HT-29 (cell line): ENCODE measurements at regions not wholly inside any gene's neighbourhood (a gene's known extent, or its start where the extent isn't known, plus 50 kb on each side); places are given as distances from the start of the nearest gene placed in this dataset.
A peak's percentile ranks its signal among the peaks of the same experiment; 100 is the strongest.

Source experiments
- DNase-seq: peaks from one replicate; pipeline ENCODE4 v3.0.0-alpha.2; 2015; ENCODE audit warnings: low spot score

DNA sequence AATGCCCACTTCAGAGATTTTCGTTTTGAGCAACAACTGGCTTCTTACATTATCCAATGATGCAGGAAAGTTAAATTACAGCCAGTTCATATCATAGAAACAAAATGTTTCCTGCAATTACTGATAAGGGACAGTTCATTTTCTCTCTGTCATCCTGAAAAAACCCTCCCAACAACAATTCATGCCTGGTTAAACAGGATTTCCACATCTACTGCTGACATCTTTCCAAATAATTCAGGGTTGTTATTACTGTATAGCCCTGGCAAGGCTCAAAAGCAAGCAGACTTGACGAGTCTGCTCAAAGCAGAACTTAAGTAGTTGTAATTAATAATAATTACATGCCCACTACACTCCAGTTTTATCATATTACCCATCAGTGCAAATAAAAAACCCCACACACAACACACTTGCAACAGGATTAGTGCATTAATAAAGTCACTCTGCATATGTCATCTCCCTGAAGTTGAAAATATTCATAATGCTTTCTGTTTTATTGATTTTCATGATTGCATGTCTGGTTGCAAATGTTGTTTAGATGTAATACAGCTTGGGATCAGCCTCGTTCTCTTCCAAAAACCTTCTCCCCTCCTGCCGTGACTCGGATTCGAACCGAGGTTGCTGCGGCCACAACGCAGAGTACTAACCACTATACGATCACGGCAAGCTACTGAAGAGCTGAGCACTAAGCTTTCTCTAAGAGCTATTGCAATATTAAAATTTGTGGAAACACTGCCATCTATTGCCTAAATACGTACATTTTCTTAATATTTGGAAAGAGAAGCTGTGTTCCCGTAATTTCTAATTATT is 119.6 kb upstream of the NFIB start:
- peak; percentile 41 for DNase-seq

DNA sequence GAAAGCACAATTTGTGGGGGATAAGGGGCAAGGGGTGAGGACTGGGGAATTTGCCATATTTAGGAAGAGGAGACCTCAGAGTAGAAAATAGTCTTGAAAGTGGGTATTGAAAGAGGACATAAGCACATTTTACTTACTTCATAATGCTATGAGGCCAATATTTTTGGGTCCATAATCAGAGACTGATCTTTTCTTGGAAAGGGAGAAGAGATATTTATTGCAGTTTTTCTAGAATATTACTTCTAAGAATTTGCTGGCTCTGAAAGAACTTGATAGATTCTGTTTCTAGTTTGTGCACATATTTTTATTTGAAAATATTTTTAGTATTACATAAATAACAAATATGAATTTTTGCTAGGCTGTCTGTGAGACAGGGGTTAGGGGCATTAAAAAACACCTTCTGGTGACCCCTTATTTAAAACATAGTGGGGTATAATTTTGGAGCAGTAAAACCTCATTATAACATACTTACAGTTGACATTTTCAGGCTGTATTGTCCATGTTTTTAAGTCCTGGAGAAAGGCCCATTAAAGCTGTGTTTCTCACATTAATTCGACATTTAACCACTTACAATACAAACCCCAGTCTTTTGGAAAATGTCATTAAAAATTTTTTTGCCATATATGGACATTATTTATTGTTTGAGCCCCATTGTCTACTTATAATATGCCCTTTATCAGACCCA is 118.9 kb upstream of the NFIB start:
- no peak for DNase-seq

DNA sequence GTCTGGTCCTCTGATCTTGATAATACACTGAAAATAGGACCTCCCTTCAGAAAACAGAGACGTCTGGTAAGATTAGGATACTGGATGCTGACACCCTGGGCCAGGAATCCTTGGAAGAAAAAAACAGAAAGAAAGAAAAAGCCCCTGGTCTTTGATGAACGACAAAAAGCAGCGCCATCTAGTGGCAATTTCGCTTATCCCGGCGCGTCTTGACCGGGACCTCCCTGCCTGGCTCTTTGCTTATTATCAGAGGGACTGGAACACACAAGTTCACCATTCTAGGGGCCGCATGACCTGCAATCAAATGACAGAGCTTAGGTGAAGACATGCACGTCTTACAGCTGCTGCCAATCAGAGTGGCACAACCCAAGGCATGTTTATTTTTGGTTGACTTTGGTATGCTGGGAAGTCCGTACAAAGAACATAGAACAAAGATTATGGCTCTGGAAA is 114.9 kb upstream of the NFIB start:
- DNase-seq = peak; percentile 79

DNA sequence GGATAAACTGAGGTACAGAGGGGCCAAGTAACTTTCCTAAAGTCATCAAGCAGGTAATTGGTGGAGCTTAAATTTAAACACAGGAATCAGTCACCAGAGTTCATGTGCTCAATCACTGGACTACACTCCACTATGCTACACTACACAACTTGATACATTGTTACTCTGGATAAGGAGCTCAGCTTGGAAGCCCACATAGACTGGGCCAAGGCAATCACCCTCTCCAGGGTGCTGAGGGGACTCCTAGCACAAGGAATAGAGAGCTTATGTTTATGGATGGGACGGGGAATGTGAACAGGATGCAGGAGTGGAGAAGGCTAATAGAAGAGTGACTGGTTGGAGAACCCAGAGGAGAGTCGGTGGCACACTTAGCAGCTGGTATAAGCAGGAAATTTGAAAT is 113.5 kb upstream of the NFIB start:
- DNase-seq = no peak

DNA sequence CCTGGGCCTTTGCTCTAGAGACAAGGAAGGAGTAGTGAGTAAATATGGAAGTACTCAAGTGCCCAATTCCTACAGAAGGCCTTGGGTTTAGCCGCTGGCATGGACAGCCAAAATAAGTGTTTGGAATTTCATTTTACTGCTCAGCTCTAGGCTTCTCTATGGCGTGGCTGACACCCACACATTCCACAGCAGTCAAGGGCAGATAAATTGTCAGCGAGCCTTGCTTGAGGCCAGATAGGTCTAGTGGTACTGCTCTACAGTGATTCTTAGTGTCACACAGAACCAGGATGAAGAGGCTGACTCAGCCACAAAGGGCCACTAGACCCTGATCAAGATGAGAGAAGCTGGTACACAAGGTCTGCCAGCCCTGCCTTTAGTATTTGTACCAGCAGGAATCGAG is 111.0 kb upstream of the NFIB start:
- no peak for DNase-seq

DNA sequence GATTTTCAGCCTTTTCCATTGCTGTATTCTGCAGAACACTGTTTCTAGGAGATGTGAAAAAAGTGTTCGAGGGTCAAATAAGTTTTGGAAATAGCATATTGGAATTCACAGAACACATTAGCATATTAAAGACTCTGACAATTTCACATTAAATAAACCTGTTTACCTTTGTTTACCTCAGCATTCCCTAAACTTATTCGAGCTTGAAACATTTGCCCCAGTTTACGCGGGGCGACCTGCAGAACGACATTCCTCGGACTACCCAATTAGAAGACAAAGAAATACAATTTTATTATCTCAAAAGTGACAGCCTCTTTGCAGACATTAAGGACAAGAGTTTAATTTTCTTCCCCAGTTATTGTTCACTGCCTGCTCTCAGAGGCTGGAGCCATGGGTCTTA is 110.3 kb upstream of the NFIB start:
- no peak for DNase-seq

DNA sequence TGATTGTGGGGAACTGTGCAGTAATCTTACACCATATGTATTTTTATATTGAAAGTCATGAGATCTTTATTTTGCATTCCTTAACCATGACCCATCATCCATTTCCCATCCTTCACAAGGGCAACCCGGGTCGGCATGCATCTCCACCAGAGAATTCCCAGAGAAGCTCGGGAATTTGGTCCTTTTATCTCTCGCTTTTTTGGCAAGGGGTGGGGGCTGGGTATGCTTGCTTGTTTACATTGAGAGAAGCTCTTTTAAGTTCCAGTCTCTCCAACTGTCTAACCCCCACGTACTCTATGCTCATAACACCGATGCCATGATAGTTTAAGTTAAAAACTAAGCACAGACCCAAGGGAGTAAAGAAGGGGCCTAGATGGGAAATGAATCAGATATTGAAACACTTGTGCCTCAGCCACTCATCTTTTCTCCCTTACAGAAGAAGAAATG is 109.9 kb upstream of the NFIB start:
- DNase-seq = no peak

DNA sequence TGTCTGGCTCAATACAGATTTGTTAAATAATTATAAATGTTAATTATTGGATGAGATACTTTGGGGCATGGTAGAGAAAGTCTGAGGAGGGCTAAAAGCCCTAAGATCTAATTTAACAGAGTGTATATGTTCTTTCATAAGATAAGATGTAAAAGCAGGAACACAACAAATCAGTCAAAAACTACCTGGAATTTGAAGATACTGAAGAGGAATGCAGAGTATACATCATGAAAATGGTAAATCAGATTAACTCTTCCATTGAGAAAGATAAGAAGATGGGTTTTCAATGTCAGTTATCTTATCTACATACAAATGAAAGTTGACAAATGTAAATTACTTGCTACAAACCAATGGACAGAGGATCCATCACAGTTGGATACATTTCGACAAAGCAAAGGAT is 107.3 kb upstream of the NFIB start:
- no peak for DNase-seq

DNA sequence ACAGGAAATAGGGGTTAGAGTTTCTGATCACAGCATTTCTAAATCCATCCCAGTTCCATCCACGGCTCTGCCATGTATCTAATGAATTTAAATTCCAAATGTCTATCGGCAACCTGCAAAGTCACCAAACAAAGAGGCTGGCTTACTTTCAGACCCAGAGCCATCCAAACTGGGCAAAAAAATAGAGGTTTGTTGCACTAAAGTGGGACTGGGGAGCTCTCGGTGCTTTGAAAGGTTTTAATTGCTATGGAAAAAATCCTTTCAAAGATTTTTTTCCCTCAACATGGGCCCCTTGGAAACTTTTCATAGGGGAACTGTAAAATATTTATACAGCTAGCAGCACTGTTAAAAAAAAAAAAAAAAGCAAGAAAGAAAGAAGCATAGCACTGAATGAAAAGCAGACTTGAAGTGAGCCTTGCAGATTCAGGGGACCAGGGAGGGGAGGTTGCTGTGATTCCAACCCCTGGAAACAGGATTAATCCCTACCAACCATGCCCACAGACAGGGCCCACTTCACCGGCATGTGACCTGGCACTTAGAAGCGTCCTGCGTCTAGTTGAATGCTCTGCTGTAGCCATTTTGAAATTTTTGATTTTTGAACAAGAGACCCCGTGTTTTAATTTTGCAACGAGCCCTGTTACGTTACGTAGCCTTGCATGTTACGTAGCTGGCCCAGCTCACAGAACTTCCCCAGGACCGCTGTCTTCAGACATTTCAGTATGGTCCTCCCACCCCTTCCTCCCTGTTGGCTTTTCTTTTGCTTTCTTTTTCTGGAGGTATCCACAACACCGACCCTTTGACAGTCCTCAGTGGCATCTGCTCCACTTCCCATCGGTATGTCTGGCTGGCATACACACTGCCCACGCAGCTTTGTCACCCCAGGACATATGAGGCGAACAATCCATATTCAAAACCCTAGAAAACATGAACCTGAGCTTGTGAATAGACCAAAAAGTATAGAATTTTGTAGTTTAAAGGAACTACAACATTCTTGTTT is 105.3 kb upstream of the NFIB start:
- no peak for DNase-seq

DNA sequence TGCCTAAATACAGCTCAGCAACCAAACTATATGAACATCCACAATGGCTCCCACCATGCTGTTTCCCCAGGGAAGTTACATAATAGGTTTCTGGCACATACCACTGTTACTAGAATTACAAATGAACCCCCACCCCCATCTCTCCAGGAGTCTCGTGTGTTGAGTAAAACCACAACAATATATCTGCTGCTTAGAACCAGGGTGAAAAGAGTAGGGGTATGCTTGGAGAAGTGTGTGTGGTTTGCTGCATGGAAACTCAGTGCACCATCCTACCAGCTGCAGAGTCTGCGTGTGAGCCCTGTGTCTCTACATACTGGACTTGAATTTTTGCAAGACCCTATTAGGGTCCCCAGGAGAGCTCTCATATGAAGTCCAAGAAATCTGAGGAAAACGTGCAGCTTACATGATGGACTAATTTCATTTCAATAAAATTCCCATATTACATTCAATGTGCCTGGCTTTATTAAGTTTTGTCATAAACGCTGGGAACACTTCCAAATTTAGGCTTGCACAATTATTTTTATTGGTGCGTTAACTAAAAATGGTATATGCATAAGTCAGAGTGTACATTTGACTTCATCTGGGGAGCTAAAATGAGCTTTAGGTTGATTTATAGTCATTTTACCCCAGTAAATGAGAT is 104.5 kb upstream of the NFIB start:
- DNase-seq = no peak

DNA sequence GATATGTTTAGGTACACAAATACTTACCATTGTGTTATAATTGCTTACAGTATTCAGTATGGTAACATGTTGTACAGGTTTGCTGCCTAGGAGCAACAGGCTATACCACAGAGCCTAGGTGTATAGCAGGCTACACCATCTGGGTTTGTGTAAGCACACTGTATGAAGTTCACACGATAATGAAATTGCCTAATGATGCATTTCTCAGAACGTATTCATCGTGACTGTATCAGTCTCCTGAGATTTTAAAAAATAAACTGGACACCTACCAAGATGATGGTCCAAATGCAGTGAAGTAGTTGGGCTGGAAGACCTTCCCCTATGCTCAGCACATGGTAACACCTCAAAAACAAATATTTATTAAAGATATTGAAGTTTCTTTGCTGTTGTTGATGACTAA is 103.3 kb upstream of the NFIB start:
- no peak for DNase-seq

DNA sequence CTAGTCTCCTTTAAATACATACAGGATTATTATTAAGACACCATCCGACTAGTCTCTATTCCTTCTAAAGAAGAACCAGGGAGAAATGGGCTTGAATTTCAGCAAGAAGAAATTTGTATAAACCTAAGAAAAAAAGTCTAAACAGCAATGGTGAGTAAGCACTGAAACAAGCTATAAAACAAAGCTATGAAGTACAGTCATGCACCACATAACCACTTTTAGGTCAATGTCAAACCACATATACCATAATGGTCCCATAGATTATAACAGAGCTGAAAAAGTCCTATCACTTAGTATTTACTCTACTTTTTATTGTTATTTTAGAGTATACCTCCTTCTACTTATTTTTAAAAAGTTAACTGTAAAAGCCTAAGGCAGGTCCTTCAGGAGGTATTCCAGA is 102.0 kb upstream of the NFIB start:
- no peak for DNase-seq

DNA sequence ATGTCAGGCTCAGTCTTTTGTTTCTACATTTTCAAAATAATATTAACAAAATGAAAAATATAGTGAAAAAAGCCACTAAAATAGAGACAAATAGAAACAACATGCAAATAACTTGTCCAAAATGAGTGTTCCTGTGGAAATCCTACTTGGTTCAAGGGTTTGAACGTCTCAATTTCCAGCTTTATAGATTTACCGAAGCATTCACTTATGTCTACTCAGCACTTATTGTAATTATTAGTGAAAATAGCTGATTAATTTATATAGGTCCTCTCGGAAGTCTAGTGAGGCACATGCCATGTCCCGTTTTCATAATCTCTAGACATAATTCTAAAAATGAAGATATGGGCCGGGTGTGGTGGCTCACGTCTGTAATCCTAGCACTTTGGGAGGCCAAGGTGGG is 99.9 kb upstream of the NFIB start:
- DNase-seq = no peak

DNA sequence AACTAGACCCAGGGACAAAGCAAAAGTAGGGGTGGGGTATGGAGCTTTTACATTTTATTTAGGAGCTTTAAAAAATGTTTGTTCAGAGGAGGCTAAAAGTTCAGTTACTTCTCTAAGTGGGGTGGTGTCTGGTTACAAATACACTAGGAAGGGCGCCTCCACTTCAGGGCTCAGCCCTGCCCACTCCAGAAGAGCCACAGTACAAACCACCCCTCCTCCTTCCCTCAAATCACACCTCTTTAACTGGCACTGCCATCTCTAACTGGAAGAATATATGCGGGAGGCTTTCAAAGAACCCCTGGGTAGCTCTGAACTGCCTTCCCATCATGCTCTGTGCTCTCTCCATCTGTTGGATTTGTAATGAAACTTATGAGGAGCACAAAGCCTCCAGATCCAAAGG is 98.8 kb upstream of the NFIB start:
- DNase-seq = no peak

DNA sequence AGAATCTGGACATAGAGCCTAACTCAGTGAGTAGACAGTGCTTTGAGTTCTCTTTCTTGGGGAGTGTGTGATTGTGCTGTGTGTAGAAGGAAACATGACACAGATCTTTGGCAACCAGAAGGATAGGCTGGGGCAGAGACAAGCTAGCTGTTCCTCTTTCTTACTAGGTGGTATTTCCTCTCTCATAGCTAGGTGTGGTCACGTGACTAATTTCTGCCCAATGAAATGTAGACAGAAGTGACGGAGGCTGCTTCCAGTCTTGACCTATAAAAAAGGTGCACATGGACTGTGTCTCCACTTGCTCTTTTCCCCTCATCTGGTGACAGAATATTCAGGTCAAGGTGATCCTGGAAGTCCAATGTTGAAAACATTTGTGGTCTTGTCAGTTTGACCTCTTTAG is 92.5 kb upstream of the NFIB start:
- no peak for DNase-seq

DNA sequence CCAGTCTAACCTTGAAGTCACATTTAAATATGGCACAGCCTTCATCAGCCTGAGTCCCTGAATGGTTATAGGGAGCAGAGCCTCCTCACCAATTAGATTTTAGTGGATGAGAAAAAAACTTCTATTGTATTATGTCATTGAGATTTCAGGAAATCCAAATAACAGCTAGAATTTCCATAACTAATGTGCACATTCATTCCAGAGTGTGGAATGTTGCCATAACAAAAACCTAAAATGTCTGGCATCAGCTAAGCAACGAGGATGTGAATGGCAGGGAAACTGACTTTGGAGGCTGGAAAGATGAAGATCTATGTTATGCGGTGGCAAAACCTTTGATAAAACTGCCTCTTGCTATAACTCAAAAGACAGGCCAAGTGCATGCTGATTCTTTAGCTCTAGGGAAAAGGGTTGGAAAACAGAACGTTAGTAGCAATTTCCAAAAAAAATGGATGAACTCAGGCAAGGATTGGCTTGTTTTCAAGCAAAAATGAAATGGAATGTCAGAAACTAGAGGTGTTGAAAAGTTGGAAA is 91.3 kb upstream of the NFIB start:
- no peak for DNase-seq

DNA sequence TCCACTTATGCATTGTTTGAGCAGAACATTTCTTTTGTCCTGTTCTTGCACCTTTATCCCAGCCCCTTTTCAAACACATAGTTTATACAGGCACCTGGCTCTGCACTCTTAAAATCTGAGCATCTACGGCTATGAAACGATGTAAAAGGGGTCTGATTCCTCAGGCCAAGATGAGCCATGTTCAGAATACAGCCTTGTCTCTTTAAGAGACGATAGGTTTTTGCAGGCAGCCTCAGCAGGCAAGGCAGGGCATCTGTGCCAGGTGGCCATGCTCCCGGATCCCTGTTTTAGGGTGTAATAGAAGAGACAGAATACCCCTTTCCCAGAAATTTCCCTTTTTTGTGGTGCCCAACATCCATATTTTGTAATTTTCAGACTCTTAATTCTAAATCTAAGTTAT is 89.1 kb upstream of the NFIB start:
- no peak for DNase-seq

DNA sequence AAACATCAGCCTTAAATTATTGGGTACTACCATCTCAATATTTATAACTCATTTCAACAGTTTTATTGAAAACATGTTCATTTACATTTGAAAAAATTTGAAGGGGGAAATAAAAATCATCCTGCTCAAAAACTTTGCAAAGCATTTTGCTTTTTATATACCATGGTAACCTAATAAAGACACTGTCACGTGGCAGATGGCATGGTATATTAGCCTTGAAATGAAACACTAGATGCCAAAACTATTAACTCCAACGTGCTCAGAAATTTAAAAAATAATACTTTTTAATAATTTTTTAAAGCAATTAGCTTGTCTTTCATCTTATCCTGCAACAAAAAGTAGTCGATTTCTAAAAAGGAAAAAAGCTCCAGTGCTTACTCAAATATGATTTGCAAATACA is 88.6 kb upstream of the NFIB start:
- DNase-seq = no peak

DNA sequence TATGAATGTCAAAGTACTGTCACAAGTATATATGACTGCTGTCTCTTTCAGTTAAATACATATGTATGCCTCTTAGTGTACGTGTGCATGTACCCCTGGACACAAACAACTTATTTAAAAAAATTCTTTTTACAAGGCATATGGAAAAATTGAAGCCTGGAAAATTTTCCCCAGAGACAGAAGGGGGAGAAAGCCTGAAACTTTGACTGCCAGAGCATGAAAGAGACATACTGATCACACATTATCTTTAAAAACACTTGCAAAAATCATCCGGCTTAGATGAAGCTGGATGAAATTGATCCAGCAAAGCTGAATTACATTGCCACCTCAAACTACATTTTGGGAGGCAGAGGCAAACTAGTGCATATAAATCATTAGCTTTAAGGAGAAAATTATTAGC is 88.0 kb upstream of the NFIB start:
- DNase-seq = no peak

DNA sequence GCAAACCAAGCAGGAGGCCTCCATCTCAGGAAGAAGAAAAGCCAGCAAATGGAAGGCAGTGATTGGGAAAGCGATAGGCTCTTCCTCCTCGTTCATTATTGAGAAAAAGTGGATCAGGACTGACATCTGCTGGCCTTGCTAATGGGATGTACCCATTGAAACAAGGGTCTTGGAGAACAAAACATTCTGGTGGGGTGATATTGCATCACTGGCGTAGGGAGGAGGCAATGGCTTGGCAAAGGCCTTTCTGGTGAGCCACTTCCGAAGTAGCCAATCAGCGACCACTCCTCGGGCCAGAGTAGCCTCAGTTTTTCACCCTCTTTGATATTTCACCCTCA is 86.7 kb upstream of the NFIB start:
- DNase-seq = peak; percentile 68
